Kidney (tissue), 13 donors: ENCODE measurements at regions not wholly inside any gene's neighbourhood (a gene's known extent, or its start where the extent isn't known, plus 50 kb on each side); places are given as distances from the start of the nearest gene placed in this dataset.

Experiments
- DNase-seq, 5 donors: peaks; one replicate each; pipeline ENCODE4 v3.0.0-alpha.2; 2013 to 2020
- FAIRE-seq: peaks from 2 replicates; lab custom pipeline; 2012; peaks lifted over from hg19 to GRCh38; lab: Jason Lieb, UNC
- H3K27ac ChIP-seq, 2 donors: one replicate each; pipeline ENCODE4 v1.7.0; 2013; ENCODE audit warnings: low read depth in 2 of 2, low read length in 2 of 2, inconsistent platforms in 1 of 2
- H3K27me3 ChIP-seq: one replicate; pipeline ENCODE4 v1.7.1; 2013; ENCODE audit warnings: low read length, inconsistent platforms; ENCODE audit not compliant: control insufficient read depth, insufficient read depth
- H3K36me3 ChIP-seq, 3 donors: one replicate each; pipeline versions ENCODE4 v1.7.0 to v1.7.1; 2013; ENCODE audit warnings: low read length in 3 of 3, control low read depth in 1 of 3, inconsistent platforms in 1 of 3; ENCODE audit not compliant: insufficient read depth in 3 of 3, control insufficient read depth in 2 of 3
- H3K4me1 ChIP-seq, 3 donors: one replicate each; pipeline versions ENCODE4 v1.7.0 to v1.7.1; 2013; ENCODE audit warnings: low read length in 3 of 3, inconsistent platforms in 1 of 3, low read depth in 1 of 3; ENCODE audit not compliant: control insufficient read depth in 2 of 3, insufficient read depth in 2 of 3
- H3K4me3 ChIP-seq, 3 donors: one replicate each; pipeline versions ENCODE4 v1.7.0 to v1.8.1; 2013; ENCODE audit warnings: low read length in 3 of 3, control low read depth in 1 of 3, inconsistent platforms in 1 of 3
- H3K9ac ChIP-seq, 3 donors: one replicate each; pipeline versions ENCODE4 v1.7.0 to v1.7.1; 2013; ENCODE audit warnings: low read length in 3 of 3, control low read depth in 1 of 3, inconsistent platforms in 1 of 3
- H3K9me3 ChIP-seq, 3 donors: one replicate each; pipeline versions ENCODE4 v1.7.0 to v1.7.1; 2013; ENCODE audit warnings: low read length in 3 of 3, control low read depth in 1 of 3, inconsistent platforms in 1 of 3; ENCODE audit not compliant: control insufficient read depth in 2 of 3, insufficient read depth in 1 of 3
- intact Hi-C: fragments of 100-400 bp; cut with DNase I; formaldehyde crosslinking; loops from one replicate; pipeline ENCODE4 v1.11.1; 2022
- TF ChIP-seq, protein P1 (sequence below): IDR thresholded peaks from 3 replicates; pipeline ENCODE4 v1.5.1; 2012; ENCODE audit warnings: mild to moderate bottlenecking, moderate library complexity, borderline replicate concordance; ENCODE audit not compliant: insufficient read depth; ENCODE audit errors: extremely low read depth
- donor health status: control.
- donor health status: control.
- donor health status: control.
- donor health status: control.
- donor health status: control.
- donor health status: DM: yes; HTN: yes; CAD: no.
- donor health status: Normal renal cell carcinoma (clear cell type).

DNA sequence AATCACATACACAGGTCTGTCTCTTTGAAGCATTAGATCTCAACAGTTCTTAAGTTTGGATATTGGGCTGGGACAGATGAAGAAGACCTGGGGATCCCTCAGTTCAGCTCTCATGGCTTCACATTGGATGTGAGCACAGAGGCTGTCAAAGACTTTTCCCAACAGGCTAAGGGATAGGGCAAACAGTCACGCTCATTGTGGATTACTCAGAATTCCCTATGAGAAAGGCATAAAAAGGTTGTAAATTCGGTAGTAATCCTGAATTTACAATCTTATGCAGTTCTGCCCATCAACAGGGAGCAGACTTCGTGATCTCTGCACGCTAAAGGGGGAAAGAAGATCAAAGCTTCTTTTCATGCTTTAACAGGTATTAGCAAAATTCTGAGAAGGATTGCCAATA lies 448.4 kb downstream of the DAD1 start:
- H3K9me3 ChIP-seq = no peaks in the 10 kb centered on the region
- no peaks in the 10 kb centered on the region for H3K36me3 ChIP-seq
- TF ChIP-seq, protein P1, sequence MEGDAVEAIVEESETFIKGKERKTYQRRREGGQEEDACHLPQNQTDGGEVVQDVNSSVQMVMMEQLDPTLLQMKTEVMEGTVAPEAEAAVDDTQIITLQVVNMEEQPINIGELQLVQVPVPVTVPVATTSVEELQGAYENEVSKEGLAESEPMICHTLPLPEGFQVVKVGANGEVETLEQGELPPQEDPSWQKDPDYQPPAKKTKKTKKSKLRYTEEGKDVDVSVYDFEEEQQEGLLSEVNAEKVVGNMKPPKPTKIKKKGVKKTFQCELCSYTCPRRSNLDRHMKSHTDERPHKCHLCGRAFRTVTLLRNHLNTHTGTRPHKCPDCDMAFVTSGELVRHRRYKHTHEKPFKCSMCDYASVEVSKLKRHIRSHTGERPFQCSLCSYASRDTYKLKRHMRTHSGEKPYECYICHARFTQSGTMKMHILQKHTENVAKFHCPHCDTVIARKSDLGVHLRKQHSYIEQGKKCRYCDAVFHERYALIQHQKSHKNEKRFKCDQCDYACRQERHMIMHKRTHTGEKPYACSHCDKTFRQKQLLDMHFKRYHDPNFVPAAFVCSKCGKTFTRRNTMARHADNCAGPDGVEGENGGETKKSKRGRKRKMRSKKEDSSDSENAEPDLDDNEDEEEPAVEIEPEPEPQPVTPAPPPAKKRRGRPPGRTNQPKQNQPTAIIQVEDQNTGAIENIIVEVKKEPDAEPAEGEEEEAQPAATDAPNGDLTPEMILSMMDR = no peak
- no peak overlapping the region for H3K27ac ChIP-seq
- no peak overlapping the region for H3K4me3 ChIP-seq
- no peak overlapping the region for H3K9ac ChIP-seq
- intact Hi-C loops = no loop called here
- no peaks in the 10 kb centered on the region for H3K27me3 ChIP-seq
- DNase-seq (no peak), FAIRE-seq (no peak)
- H3K4me1 ChIP-seq = no peaks in the 10 kb centered on the region

DNA sequence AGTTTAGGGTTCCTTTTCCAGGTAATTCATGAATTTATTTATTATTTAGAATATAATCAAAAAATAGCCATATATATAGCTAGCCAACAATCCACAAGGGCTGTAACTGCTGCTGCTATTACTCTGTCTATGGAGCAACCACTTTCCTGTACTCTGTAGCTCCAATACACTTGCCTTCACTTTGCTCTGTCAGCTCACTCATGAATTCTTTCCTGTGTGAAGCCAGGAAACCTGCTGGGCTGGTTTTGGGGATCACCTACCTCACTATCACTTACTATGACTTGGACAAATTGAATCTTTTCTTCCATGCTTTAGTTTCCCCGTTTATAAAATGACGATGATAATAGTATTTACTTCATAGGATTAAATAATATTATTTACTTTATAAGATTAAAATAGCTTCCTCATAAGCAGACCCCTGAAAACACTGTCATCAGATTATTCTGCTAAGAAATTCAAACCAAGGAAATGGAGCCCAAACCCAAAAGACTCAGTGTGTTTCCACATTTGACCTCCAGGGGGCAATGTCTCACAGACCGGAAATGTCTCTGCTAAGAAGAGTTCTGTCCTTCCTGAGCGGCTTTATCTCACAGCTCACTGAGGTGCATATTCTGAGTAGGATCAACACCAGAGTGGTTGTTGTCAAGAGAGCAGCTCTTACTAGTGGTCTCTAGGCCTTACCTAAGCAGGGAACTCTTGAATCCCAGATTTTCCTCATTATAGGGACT lies 457.1 kb downstream of the DAD1 start:
- Histone ChIP-seq H3K27ac (no peak overlapping the region), H3K9me3 (no peaks in the 10 kb centered on the region), H3K9ac (no peak overlapping the region), H3K4me3 (no peak overlapping the region), H3K36me3 (no peaks in the 10 kb centered on the region), H3K27me3 (no peaks in the 10 kb centered on the region), H3K4me1 (no peaks in the 10 kb centered on the region)
- intact Hi-C loops = no loop called here
- no peak for DNase-seq
- no peak for FAIRE-seq
- TF ChIP-seq, protein P1 = peak; percentile 20

DNA sequence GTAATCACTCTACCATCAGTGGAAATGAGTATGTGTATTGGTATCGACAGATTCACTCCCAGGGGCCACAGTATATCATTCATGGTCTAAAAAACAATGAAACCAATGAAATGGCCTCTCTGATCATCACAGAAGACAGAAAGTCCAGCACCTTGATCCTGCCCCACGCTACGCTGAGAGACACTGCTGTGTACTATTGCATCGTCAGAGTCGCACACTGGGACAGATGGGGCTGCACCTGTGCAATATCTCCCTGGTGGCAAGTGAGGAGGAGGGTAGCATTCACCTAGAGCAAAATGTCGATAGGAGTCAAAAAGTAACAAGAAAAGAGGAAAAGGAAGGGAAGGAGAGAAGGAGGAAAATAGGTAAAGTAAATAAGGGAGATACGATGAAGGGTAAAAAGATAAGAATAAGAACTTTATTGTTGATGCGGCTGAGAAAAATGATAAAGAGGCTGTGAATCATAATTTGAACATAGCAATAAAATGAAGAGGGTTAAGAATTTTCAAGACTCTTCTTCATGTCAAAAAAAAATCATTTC lies 450.5 kb upstream of the OR4E1 start:
- Histone ChIP-seq H3K4me3 (no peak overlapping the region), H3K27ac (no peak overlapping the region), H3K9ac (no peak overlapping the region), H3K36me3 (no peaks in the 10 kb centered on the region), H3K9me3 (no peaks in the 10 kb centered on the region), H3K27me3 (no peaks in the 10 kb centered on the region), H3K4me1 (no peaks in the 10 kb centered on the region)
- FAIRE-seq = no peak
- TF ChIP-seq, protein P1 = no peak
- DNase-seq = no peak
- intact Hi-C loops = no loop called here
